ENCODE measurements at regions not wholly inside any gene's neighbourhood (a gene's known extent, or its start where the extent isn't known, plus 50 kb on each side); places are given as distances from the start of the nearest gene placed in this dataset.

- H3K36me3 ChIP-seq, result no peaks in the 10 kb centered on the region
- intact Hi-C loops (cut with DNase I; ENCODE audit: low total_unique reads) (no loop called here), in situ Hi-C loops (cut with MboI; ENCODE audit: low sequenced_read_pairs in 4 of 4) (no loop called here)
- H3K9me3 ChIP-seq, result no peaks in the 10 kb centered on the region
- H3K4me1 ChIP-seq, result no peaks in the 10 kb centered on the region
- DNase-seq (no peak), ATAC-seq (no peak)
- no peak overlapping the region for H3K27ac ChIP-seq
- peaks cover 4 to 10% (median 10%) of the 10 kb centered on the region in 3 donors for H3K27me3 ChIP-seq
- no peak for TF ChIP-seq POLR2A (IDR thresholded peaks at IDR 0.05)
- TF ChIP-seq CTCF (IDR thresholded peaks at IDR 0.05 in 4 of 5, conservative IDR thresholded peaks at IDR 0.05 in 1 of 5), result peak in 1 of 5 experiments; percentile 19
- no peak overlapping the region for H3K4me3 ChIP-seq
These were observed 167.8 kb downstream of the OLFM1 start for GRCh38 chr9:135255033-135255840.

DNA sequence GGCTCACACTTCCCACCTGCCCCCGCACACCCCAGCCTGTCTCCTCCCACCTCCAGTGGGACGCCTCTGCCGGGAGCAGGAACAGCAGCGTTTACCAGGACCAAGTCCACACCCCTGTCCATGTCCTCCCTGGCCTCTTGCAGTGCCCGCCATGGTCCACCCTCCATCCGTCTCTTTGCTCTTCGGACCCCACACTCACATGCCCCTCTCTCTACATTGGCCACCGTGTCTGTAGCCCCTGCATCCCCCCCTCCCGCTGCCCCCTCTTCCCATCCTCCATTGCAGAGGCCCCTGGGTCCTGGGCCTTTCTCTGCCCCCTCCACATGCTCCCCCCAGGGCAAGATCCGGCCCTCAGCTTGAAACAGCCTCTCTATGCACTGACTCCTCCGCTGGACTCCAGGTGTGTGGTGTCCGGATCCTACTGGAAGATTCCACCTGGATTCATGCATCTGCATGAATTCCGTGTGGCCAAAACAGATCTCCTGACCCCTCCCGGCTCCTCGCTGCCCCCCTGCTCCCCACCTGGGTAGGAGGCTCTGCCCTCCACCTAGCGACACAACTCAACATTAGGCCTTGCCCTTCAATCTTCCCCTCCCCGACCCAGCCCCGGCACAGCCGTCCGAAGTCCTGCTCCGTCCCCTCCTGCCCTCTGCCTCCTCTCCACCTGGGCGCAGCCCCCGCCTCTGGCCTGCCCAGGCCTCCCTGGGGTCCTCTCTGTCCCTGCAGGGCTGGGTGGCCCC lies 168.5 kb downstream of the OLFM1 start:
- H3K9me3 ChIP-seq, result no peaks in the 10 kb centered on the region
- H3K4me3 ChIP-seq, result no peak overlapping the region
- H3K27me3 ChIP-seq, result peaks cover 4 to 16% (median 11%) of the 10 kb centered on the region in 3 donors
- TF ChIP-seq POLR2A (IDR thresholded peaks at IDR 0.05), result no peak
- no peak for TF ChIP-seq CTCF (IDR thresholded peaks at IDR 0.05 in 4 of 5, conservative IDR thresholded peaks at IDR 0.05 in 1 of 5)
- ATAC-seq, result no peak
- no peak overlapping the region for H3K27ac ChIP-seq
- no peaks in the 10 kb centered on the region for H3K4me1 ChIP-seq
- intact Hi-C loops (cut with DNase I; ENCODE audit: low total_unique reads), result no loop called here
- no peaks in the 10 kb centered on the region for H3K36me3 ChIP-seq
- no peak for DNase-seq
- in situ Hi-C loops (cut with MboI; ENCODE audit: low sequenced_read_pairs in 4 of 4), result no loop called here

DNA sequence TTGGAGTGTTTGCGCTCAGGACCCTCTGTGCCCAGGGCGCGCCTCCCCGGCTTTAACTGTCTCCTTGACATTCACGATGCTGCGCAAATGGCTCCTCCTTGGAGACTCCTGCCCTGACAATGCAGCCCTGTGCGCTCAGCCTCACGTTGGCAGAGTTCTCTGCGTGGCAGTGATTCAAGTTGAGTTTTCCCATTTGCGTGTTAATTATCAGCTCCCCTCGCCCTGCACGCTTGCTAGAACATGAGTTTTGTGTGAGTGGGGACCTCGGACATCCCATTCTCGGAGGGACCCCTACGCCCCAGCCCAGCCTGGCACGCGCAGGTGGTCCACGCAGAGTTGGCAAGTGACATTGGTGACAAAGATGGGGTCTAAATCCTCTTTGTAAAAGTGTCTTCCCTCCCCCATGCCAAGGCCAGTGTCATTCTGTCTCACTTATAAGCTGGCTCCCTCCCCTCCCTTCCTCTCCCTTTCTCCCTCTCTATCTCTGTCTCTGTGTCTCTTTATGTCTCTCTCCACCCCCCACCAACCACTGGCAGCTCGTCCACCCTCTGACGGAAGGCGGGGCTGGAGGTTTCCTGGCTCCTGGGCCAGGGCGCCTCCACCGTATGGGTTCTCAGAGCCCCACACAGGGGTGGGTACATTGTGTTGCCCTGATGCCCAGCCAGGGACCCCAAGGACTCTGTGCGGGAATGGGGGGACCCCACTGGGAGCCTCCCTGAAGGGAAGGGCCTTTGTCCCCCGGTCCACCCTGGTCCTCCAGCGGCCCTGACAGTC lies 169.3 kb downstream of the OLFM1 start:
- TF ChIP-seq POLR2A (IDR thresholded peaks at IDR 0.05) (no peak), CTCF (IDR thresholded peaks at IDR 0.05 in 4 of 5, conservative IDR thresholded peaks at IDR 0.05 in 1 of 5) (no peak)
- no peak for ATAC-seq
- Histone ChIP-seq H3K36me3 (no peaks in the 10 kb centered on the region), H3K27ac (no peak overlapping the region), H3K4me1 (no peaks in the 10 kb centered on the region), H3K27me3 (peaks cover 4 to 23% (median 16%) of the 10 kb centered on the region in 3 donors), H3K9me3 (no peaks in the 10 kb centered on the region), H3K4me3 (no peak overlapping the region)
- in situ Hi-C loops (cut with MboI; ENCODE audit: low sequenced_read_pairs in 4 of 4), result no loop called here
- no peak for DNase-seq
- intact Hi-C loops (cut with DNase I; ENCODE audit: low total_unique reads), result no loop called here

- no peak for ATAC-seq
- peaks cover 20 to 32% (median 21%) of the 10 kb centered on the region in 3 donors for H3K27me3 ChIP-seq
- intact Hi-C loops (cut with DNase I; ENCODE audit: low total_unique reads), result no loop called here
These were observed 171.0 kb downstream of the OLFM1 start for GRCh38 chr9:135258461-135258860.

More at GRCh38 chr9:135258461-135258860, 171.0 kb downstream of the OLFM1 start:
- Histone ChIP-seq H3K9me3 (no peaks in the 10 kb centered on the region), H3K4me1 (no peaks in the 10 kb centered on the region), H3K36me3 (no peaks in the 10 kb centered on the region), H3K4me3 (no peak overlapping the region), H3K27ac (no peak overlapping the region)
- DNase-seq, result no peak
- TF ChIP-seq POLR2A (IDR thresholded peaks at IDR 0.05) (no peak), CTCF (IDR thresholded peaks at IDR 0.05 in 4 of 5, conservative IDR thresholded peaks at IDR 0.05 in 1 of 5) (no peak)
- in situ Hi-C loops (cut with MboI; ENCODE audit: low sequenced_read_pairs in 4 of 4), result no loop called here

Measured in gastrocnemius medialis (tissue), 4 donors.